G401.6 (cell line): ENCODE measurements at regions not wholly inside any gene's neighbourhood (a gene's known extent, or its start where the extent isn't known, plus 50 kb on each side); places are given as distances from the start of the nearest gene placed in this dataset.
"Not testable (repeated sequence)": the region's sequence is repeated elsewhere in the genome, so short reads cannot be mapped to it uniquely, and the experiment has no call there.

Experiments
- FAIRE-seq: peaks from 2 replicates; lab custom pipeline; 2012; peaks lifted over from hg19 to GRCh38; lab: Jason Lieb, UNC

GRCh38 chr2:7646024-7646423 is 728.8 kb downstream of the RNF144A start:
- no peak for FAIRE-seq

GRCh38 chr2:7646661-7647060 is 729.4 kb downstream of the RNF144A start:
- no peak for FAIRE-seq

GRCh38 chr2:7648221-7648795 is 731.1 kb downstream of the RNF144A start:
- no peak for FAIRE-seq

DNA sequence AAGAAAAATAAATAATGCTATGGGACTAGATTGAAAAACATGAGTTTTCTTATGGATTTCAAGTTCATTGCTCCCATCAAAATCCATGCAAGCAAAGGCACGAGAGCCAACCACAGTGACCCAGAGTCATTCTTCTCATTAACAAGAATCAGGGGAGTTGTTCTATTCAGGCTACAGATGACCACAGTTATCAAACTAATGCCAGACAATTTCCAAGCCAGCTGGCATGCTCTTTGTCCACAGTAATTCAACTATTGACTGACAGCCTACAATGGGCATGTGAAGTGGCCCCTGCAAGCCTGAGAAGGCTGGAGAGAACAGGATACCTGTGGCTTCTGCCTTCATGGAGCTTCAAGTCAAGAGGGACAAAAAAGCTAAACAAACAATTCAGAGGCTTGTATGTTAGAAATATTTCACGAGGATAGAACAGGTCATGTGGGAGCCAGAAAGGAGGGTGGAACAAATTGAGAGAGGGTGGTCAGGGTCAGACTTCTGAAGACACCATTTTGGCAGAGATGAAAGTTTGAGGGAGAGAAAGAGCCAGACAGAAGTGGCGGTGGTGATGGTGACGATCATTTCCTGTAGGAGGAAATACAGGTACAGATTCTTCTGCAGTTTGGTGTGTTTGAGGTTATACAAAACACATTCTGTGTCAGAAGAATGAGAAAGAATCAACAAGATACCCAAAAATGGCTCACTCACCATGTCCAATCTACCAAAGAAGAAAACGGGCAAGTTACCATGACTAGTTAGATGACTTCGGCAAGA is 732.4 kb downstream of the RNF144A start:
- FAIRE-seq = no peak

- FAIRE-seq = no peak
Observed at GRCh38 chr2:7653617-7654016, 736.4 kb downstream of the RNF144A start.

- no peak for FAIRE-seq
Observed at GRCh38 chr2:7655629-7656028, 738.4 kb downstream of the RNF144A start.

DNA sequence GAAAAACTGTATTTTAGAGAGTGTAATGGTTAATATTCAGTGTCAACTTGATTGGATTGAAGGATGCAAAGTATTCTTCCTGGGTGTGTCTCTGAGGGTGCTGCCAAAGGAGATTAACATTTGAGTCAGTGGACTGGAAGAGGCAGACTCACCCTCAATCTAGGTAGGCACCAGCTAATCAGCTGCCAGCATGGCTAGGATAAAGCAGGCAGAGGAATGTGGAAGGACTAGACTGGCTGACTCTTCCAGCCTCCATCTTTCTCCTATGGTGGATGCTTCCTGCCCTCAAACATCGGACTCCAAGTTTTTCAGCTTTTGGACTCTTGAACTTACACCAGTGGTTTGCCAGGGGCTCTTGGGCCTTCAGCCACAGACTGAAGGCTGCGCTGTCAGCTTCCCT is 740.3 kb downstream of the RNF144A start:
- not testable (repeated sequence) for FAIRE-seq

DNA sequence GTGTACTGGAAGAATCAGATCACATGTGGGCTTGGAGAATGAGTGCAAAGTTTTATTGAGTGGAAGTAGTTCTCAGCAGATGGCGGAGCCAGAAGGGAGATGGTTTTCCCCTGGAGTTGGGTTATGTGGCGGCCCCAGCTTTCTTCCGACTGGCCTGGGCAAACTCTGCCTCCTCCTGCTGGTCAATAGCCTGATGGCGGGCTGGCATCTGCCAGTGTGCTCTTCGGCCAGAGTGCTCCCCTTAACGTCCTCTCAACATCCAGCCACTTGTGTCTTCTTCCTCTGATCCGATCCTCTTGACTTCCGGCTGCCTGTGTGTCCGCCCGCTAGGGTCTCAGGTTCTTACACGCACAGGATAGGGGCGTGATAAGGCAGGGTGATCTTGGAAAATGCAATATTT is 741.3 kb downstream of the RNF144A start:
- FAIRE-seq = no peak

DNA sequence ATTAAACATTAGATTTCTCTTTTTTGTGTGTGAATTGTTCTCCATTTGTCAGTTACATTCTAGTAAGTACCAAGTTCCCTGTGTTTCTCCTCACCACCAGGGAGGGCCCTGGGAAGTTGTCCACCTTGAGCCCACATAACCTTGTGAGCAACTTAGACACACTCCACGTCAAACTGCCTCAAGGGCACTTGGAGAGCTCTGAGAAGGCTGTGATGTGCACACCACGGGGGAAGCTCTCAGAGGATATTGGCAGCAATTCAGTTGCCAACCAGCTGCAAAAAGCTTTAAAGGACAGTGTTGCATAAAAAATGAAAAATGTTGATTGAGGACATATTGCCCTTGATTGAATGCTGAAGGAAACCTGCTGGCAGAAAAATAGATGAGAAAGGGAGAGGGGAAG is 743.6 kb downstream of the RNF144A start:
- FAIRE-seq = no peak

- no peak for FAIRE-seq
Observed at GRCh38 chr2:7661502-7661901, 744.3 kb downstream of the RNF144A start.

DNA sequence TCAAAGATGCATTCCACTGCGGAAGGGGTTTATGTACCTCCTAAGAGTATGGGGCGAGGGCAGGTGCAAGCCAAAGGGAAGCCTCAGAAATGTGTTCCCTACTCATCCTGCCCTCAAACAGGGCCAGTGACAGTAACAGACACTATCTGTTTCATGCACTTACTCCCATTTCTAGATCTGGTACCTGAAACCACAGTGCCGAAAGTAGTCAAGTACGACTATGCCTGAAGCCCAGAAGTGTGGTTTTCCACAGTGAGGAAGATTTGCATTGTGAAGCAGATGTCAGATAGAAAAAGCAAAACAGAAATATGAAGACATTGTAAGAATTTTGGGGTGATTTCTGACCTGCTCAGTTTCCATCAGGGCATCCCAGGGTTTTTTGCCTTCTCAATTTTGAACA is 748.7 kb downstream of the RNF144A start:
- FAIRE-seq = no peak

DNA sequence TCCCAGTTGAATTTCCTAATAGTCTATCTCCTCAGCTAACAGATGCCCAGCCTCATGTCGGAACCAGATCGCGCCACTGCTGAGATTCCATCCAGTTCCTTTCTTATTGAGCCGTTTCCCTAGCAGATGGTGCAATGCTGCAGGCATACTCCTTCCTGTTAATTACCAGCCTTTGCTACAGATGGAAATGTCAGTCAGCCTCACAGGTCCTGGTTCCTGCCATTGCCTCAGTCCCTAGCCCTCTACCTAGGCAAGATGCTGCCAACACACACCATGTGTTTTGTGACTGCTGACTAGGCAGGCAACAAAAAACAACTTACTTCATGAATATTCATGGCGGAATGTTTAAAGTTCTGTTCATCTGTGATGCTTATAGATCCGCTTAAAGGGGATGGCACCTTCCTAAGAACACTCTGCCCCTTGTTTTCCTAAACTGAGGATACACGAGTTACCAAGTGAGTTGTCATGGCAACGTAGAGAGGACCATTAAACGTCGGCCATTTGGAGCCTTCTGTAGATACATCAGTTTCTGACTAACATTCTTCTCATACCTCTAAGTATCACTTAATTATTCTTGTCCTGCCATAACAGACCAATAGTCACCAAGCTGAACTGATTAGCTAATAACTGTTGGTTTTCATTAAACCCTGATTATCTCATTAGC is 749.5 kb downstream of the RNF144A start:
- FAIRE-seq = no peak

DNA sequence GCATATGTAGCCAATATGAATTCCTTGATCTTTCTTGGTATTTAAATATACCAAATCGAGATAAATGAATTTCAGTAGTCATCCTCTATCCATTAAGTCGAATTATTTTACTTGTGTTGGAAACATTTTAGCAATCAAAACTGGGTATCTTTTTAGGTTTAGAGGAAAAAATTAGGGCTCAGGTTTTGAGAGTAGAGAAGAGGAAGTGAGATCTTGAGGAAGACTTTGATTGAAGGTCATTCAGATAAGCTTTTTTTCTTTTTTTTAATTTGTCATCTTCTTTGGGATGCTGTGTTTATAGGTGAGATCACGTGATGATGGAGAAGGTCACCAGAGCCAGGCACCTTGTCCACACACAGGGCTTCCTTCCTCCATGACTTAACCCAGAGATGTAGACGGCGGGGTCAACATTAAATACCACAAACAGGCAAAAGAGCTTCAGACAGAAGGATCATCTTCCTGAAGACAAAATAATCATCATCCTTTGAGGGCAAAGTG is 750.1 kb downstream of the RNF144A start:
- no peak for FAIRE-seq

- no peak for FAIRE-seq
Observed at GRCh38 chr2:7670905-7671641, 753.9 kb downstream of the RNF144A start.

- no peak for FAIRE-seq
Observed at GRCh38 chr2:7672027-7672684, 754.9 kb downstream of the RNF144A start.

GRCh38 chr2:7672685-7673071 is 755.5 kb downstream of the RNF144A start:
- no peak for FAIRE-seq

DNA sequence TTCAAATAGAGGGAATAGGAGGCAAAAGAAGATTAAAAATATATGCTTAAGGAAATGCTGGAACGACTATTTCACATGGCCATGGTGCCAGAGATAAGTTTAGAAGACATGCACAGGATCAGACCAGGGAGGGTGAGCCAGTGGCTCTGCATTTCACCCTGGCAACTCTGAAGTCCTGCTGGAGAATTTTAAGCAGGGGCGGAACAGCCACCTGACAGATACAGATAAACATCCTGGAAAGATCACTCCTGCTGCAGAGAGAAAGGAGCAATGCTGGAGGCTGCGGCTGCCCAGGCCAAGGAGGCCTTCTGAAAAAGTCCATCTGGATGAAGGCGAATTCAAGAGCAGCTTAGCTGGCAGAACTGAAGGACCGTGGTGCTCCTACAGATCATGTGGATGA is 755.9 kb downstream of the RNF144A start:
- no peak for FAIRE-seq

DNA sequence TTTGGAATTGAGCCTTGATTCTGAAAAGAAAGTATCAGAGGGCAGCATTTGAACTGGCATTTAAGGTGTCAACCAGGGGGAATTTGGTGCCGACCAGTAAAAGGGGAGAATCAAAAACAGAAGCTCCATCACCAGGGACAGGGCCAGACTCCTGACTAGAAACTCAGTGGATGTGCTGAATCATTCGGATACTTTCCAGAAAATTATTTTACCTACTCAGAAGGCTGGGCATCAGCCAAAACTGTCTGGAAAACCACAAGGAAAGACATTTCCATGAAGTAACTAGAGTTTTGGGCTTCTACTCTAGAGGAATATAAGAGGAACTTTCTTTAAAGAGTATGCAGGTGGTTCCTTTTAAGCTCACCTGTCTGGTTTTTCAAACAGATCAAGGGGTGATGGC is 756.6 kb downstream of the RNF144A start:
- no peak for FAIRE-seq

GRCh38 chr2:7674606-7675005 is 757.4 kb downstream of the RNF144A start:
- no peak for FAIRE-seq

DNA sequence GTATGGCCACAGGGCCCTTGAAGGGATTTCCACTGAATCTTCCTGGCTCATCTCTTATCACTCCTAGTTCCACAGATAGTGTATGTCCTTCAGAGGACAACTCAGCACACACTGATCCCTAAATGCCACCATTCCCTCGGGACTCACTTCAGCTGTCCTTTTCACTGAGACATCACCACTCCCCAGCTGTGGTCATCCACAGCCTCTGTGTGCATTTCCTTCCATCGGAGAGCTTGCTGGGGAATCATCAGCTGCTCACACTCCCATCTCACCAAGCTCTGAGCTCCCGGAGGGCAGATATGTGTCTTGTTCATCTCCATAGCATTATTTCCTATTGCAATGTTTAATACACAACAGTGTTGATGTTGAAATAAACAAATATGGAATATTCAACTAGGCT is 759.5 kb downstream of the RNF144A start:
- FAIRE-seq = no peak

GRCh38 chr2:7681881-7682461 is 764.8 kb downstream of the RNF144A start:
- FAIRE-seq = no peak

DNA sequence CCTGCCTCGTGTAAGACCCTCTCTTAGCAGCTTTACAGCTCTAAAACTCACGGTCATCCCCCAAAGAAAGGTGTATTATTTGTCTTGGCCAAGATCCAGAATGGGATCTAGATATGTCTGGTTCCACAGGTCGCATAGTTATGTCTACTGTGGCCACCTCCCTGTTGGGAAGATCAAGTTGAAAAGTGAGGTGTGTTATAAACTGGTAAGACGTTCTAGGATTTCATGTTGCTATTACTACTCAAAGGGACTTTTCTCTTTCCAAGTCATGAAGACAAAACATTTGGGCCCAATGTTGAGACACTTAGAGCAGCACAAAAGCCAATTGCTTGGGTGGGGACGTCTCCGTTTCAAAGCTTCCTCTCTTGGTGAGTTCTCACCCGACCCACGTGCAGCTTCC is 766.0 kb downstream of the RNF144A start:
- no peak for FAIRE-seq
